AG04450 (cell line): ENCODE measurements at regions not wholly inside any gene's neighbourhood (a gene's known extent, or its start where the extent isn't known, plus 50 kb on each side); places are given as distances from the start of the nearest gene placed in this dataset.

Source experiments
- CTCF ChIA-PET: fragments of 300-600, 350-600 bp; formaldehyde crosslinking; extraction: SDS; loops from one replicate; lab custom pipeline; 2022; ENCODE audit warnings: antibody characterized with exemption, inconsistent platforms; lab: Charles Lee
- POLR2A ChIA-PET: fragments of 350-600 bp; formaldehyde crosslinking; extraction: SDS; loops from one replicate; lab custom pipeline; 2021; ENCODE audit warnings: antibody characterized with exemption, inconsistent platforms; lab: Yijun Ruan, JAX
- DNase-seq: peaks from one replicate; pipeline ENCODE4 v3.0.0-alpha.2; 2011; ENCODE audit warnings: low read depth, low spot score
- H3K27ac ChIP-seq: one replicate; pipeline ENCODE4 v1.5.1; 2012; ENCODE audit warnings: low read depth, low read length, control low read depth
- H3K27me3 ChIP-seq: one replicate; pipeline ENCODE4 v1.6.0; 2012; ENCODE audit warnings: low read length; ENCODE audit not compliant: control insufficient read depth, insufficient read depth
- H3K4me3 ChIP-seq: 2 replicates; pipeline ENCODE4 v1.5.1; 2011; ENCODE audit warnings: mild to moderate bottlenecking, low read depth, low read length, control low read depth
- H3K9me3 ChIP-seq: 2 replicates; pipeline ENCODE4 v1.5.1; 2012; ENCODE audit warnings: low read length; ENCODE audit not compliant: control insufficient read depth, insufficient read depth
- CTCF ChIP-seq: IDR thresholded peaks from 2 replicates; pipeline ENCODE4 v1.5.1; 2011; ENCODE audit warnings: low read depth, low read length, control low read depth, inconsistent platforms

GRCh38 chr3:82000773-82001172, 239.3 kb upstream of the GBE1 start:
- TF ChIP-seq CTCF: no peak
- ChIA-PET CTCF (no interaction called here), POLR2A (no interaction called here)
- no peak for DNase-seq
- Histone ChIP-seq H3K27me3 (no peaks in the 10 kb centered on the region), H3K9me3 (no peaks in the 10 kb centered on the region), H3K27ac (no peak overlapping the region), H3K4me3 (no peak overlapping the region)

GRCh38 chr3:82000350-82000749, 238.9 kb upstream of the GBE1 start:
- ChIA-PET POLR2A (no interaction called here), CTCF (no interaction called here)
- H3K27ac ChIP-seq: no peak overlapping the region
- no peak for DNase-seq
- no peaks in the 10 kb centered on the region for H3K27me3 ChIP-seq
- no peak overlapping the region for H3K4me3 ChIP-seq
- H3K9me3 ChIP-seq: no peaks in the 10 kb centered on the region
- no peak for TF ChIP-seq CTCF

DNA sequence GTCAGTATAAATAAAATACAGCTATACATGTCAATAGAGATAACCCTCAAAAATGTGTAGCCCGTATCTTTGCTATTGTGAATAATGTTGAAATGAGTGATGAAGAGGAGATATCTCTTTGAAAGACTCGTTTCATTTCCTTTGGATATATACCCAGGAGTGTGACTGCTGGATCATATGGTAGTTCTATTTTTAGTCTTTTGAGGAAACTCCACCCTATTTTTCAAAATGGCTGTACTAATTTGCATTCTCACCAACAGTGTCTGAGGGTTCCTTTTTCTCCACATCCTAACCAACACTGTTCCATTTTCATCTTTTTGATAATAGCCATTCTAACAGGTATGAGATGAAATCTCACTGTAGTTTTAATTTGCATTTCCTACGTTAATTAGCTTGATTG, 237.5 kb upstream of the GBE1 start:
- POLR2A ChIA-PET: no interaction called here

GRCh38 chr3:81998139-81998755, 236.8 kb upstream of the GBE1 start:
- H3K4me3 ChIP-seq: no peak overlapping the region
- H3K27ac ChIP-seq: no peak overlapping the region
- CTCF ChIA-PET: no interaction called here
- POLR2A ChIA-PET: no interaction called here
- DNase-seq: no peak
- no peaks in the 10 kb centered on the region for H3K27me3 ChIP-seq
- no peak for TF ChIP-seq CTCF
- H3K9me3 ChIP-seq: no peaks in the 10 kb centered on the region

More for the DNA sequence above, 237.5 kb upstream of the GBE1 start:
- Histone ChIP-seq H3K9me3 (no peaks in the 10 kb centered on the region), H3K27ac (no peak overlapping the region), H3K27me3 (no peaks in the 10 kb centered on the region), H3K4me3 (no peak overlapping the region)
- no peak for DNase-seq
- TF ChIP-seq CTCF: no peak
- CTCF ChIA-PET: no interaction called here

- no peak for TF ChIP-seq CTCF
- Histone ChIP-seq H3K9me3 (no peaks in the 10 kb centered on the region), H3K4me3 (no peak overlapping the region), H3K27ac (no peak overlapping the region), H3K27me3 (no peaks in the 10 kb centered on the region)
- CTCF ChIA-PET: no interaction called here
- POLR2A ChIA-PET: no interaction called here
- no peak for DNase-seq
Observed at GRCh38 chr3:81997390-81997789, 235.9 kb upstream of the GBE1 start.
